ENCODE measurements at regions not wholly inside any gene's neighbourhood (a gene's known extent, or its start where the extent isn't known, plus 50 kb on each side); places are given as distances from the start of the nearest gene placed in this dataset.

- no peak for TF ChIP-seq CTCF (conservative IDR thresholded peaks at IDR 0.05 in 1 of 2, IDR thresholded peaks at IDR 0.05 in 1 of 2; ENCODE audit: low read depth in 1 of 2, low read length in 2 of 2)
- TF ChIP-seq EZH2 (IDR thresholded peaks at IDR 0.05; ENCODE audit: low read length, missing control alignments) = no peak
Observed at GRCh38 chr6:135605278-135605790, 107.8 kb upstream of the AHI1 start.
